Ascending aorta (tissue), 2 donors: ENCODE measurements at regions not wholly inside any gene's neighbourhood (a gene's known extent, or its start where the extent isn't known, plus 50 kb on each side); places are given as distances from the start of the nearest gene placed in this dataset.
A peak's percentile ranks its signal among the peaks of the same experiment; 100 is the strongest.

Experiments
- DNase-seq, 2 donors: peaks; one replicate each; pipeline ENCODE4 v3.0.0-alpha.2; 2019; ENCODE audit warnings: low spot score in 2 of 2
- H3K27ac ChIP-seq, 2 donors: fragments of 200-600 bp; sonication (generic); one replicate each; pipeline ENCODE4 v1.5.1; 2016 to 2017; ENCODE audit warnings: mild to moderate bottlenecking in 1 of 2
- H3K27me3 ChIP-seq: fragments of 200-600 bp; sonication (generic); one replicate; pipeline ENCODE4 v1.5.1; 2017
- H3K36me3 ChIP-seq, 2 donors: fragments of 200-600 bp; sonication (generic); one replicate each; pipeline ENCODE4 v1.5.1; 2016
- H3K4me1 ChIP-seq, 2 donors: fragments of 200-600 bp; sonication (generic); one replicate each; pipeline ENCODE4 v1.5.1; 2016 to 2017; ENCODE audit warnings: mild to moderate bottlenecking in 1 of 2
- H3K4me3 ChIP-seq, 2 donors: fragments of 200-600 bp; sonication (generic); one replicate each; pipeline ENCODE4 v1.5.1; 2016 to 2017; ENCODE audit warnings: mild to moderate bottlenecking in 1 of 2
- H3K9me3 ChIP-seq, 2 donors: fragments of 200-600 bp; sonication (generic); one replicate each; pipeline ENCODE4 v1.5.1; 2016
- intact Hi-C: fragments of 100-400 bp; cut with DNase I; formaldehyde crosslinking; loops from one replicate; pipeline ENCODE4 v1.15.1; 2023
- TF ChIP-seq, protein P1 (sequence below), 3 experiments: fragments of 200-600 bp in 2 of 3; fragments of 450-650 bp in 1 of 3; sonication (generic) in 2 of 3; IDR thresholded peaks; one replicate each; pipeline ENCODE4 v1.5.1; 2016 to 2019; ENCODE audit warnings: antibody characterized with exemption in 3 of 3, mild to moderate bottlenecking in 1 of 3, moderate library complexity in 1 of 3

DNA sequence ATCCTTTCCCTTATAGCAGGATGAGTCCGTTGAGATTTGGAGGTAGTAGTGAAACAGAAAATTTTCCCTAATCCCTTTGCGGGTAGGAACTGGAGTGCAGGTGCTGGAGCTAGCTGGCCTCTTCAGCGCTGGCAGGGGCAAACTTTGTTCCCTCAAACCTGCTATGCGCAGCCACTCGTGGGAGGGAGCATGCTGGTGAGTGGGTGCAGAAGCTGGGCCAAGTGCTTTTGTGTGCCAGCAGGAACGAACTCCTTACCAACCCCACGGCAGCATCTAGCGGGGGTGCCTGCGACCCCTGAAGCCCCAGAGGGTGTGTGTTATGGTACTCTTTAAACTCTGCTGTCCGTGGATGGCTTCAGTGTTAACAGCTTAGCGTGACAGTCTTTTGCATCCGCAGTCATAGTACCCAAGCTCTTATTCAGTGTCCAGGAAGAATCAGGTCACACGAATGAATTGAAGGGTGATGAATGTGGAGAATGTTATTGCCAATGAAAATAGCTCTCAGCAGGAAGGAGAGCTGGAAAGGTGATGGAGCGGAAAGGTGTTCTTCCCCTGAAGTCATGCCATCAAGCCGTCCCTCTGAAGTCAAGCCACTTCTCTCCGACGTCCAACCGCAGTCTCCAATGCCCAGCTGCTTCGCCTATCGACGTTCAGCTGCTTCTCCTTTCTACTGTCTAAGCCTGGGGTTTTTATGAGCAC is 1445.1 kb upstream of the CDH9 start:
- intact Hi-C loops: no loop called here

DNA sequence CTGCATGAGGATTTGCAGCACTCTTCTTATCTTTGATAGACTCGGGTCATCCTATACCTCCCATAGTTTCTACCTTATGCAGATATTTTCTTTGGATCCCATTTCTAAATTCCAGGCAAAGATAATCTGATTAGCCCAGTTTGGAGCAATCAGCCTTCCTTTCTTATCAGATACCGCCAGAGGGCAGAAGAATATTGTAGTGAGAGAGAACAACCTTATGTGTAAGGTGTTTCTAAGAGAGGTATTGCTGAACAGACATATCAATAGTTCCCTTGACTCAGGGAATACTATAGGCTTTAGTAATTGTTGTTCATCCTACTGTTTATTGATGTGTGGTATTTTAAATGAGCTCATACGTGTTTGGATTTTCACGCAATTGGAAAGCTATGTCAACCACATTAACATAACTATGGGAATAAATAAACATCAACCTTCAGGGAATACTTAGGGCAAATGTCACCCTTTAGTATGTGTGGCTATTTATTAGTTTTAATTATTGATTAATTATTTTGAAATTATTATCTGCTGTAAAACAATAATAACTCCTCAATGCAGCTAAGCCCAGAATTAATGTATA is 1435.2 kb upstream of the CDH9 start:
- H3K9me3 ChIP-seq: no peaks in the 10 kb centered on the region
- TF ChIP-seq, protein P1, sequence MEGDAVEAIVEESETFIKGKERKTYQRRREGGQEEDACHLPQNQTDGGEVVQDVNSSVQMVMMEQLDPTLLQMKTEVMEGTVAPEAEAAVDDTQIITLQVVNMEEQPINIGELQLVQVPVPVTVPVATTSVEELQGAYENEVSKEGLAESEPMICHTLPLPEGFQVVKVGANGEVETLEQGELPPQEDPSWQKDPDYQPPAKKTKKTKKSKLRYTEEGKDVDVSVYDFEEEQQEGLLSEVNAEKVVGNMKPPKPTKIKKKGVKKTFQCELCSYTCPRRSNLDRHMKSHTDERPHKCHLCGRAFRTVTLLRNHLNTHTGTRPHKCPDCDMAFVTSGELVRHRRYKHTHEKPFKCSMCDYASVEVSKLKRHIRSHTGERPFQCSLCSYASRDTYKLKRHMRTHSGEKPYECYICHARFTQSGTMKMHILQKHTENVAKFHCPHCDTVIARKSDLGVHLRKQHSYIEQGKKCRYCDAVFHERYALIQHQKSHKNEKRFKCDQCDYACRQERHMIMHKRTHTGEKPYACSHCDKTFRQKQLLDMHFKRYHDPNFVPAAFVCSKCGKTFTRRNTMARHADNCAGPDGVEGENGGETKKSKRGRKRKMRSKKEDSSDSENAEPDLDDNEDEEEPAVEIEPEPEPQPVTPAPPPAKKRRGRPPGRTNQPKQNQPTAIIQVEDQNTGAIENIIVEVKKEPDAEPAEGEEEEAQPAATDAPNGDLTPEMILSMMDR (IDR thresholded peaks at IDR 0.05): peak in 2 of 3 experiments; percentile 26 to 43
- H3K4me1 ChIP-seq: no peaks in the 10 kb centered on the region
- no peaks in the 10 kb centered on the region for H3K36me3 ChIP-seq
- H3K27me3 ChIP-seq: no peaks in the 10 kb centered on the region
- no peak overlapping the region for H3K27ac ChIP-seq
- DNase-seq: no peak
- intact Hi-C loops: loop anchor here (2.0 kb wide), 1 partner anchor 293 kb away; no protein-coding TSS in a partner anchor
- H3K4me3 ChIP-seq: no peak overlapping the region

More for the DNA sequence above, 1445.1 kb upstream of the CDH9 start:
- H3K4me1 ChIP-seq: no peaks in the 10 kb centered on the region
- no peaks in the 10 kb centered on the region for H3K27me3 ChIP-seq
- H3K4me3 ChIP-seq: no peak overlapping the region
- no peak for DNase-seq
- no peaks in the 10 kb centered on the region for H3K9me3 ChIP-seq
- H3K36me3 ChIP-seq: no peaks in the 10 kb centered on the region
- TF ChIP-seq, protein P1 (IDR thresholded peaks at IDR 0.05): no peak
- H3K27ac ChIP-seq: no peak overlapping the region

DNA sequence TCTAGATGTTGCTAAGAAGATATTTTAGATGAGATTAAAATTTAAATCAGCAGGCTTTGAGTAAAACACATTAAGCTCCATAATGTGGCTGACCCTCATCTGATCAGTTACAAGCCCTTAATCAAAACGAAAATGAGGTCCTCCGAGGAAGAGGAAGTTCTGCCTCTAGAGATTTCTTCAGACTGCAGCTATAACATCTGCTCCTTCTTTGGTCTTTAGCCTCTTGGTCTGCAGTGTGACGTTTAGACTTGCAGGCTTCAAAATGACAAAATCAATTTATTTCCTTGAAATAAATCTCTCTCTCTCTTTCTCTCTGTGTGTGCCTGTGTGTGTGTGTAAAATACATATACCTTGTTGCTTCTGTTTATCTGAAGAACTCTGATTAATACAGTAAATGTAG is 1429.8 kb upstream of the CDH9 start:
- Histone ChIP-seq H3K4me3 (no peak overlapping the region), H3K4me1 (no peaks in the 10 kb centered on the region), H3K27me3 (no peaks in the 10 kb centered on the region), H3K27ac (no peak overlapping the region), H3K36me3 (no peaks in the 10 kb centered on the region), H3K9me3 (no peaks in the 10 kb centered on the region)
- DNase-seq: no peak
- TF ChIP-seq, protein P1 (IDR thresholded peaks at IDR 0.05): no peak
- intact Hi-C loops: no loop called here

DNA sequence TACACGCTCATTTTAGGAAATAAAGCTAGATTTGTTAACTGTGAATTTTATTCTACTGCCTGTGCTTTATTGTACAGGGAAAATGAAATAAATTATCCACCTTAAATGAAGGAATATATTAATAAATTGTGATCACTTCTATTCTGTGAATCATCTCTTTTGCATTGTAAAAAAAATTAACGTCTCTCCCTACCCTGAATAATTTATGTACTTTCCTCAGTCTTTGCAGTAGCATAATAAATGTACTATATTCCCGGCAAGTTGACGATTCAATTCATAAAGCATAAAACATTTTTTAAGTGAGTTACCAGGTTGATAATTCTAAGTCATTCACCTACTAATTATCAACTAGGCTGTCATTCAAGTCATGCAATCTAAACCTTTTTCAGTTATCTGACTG is 1425.3 kb upstream of the CDH9 start:
- H3K27me3 ChIP-seq: no peaks in the 10 kb centered on the region
- DNase-seq: no peak

DNA sequence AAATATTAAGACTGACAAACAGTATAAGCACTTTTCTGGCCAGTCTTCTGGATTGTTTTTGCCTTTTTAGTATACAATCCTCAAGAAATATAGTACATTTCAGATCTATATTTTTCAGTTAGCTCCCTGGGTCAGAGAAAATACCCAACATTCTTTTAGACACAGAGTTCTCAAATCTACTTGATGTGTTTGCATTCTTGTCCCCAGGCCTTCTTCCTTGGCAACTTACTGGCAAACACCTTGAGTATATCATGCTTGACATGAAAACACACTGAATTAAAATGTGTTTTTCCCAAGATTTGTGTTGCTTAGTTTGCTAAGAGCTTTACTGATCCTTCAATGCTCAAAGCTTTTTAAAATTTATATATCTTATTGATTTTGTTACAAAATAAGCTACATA is 1413.1 kb upstream of the CDH9 start:
- TF ChIP-seq, protein P1 (IDR thresholded peaks at IDR 0.05): no peak
- Histone ChIP-seq H3K9me3 (peaks cover 0 to 5% of the 10 kb centered on the region in 2 donors), H3K4me3 (no peak overlapping the region), H3K4me1 (no peaks in the 10 kb centered on the region), H3K27me3 (no peaks in the 10 kb centered on the region), H3K36me3 (no peaks in the 10 kb centered on the region), H3K27ac (no peak overlapping the region)
- no peak for DNase-seq
- intact Hi-C loops: no loop called here

More for the DNA sequence above, 1425.3 kb upstream of the CDH9 start:
- intact Hi-C loops: no loop called here
- no peak overlapping the region for H3K4me3 ChIP-seq
- no peaks in the 10 kb centered on the region for H3K36me3 ChIP-seq
- no peak overlapping the region for H3K27ac ChIP-seq
- TF ChIP-seq, protein P1 (IDR thresholded peaks at IDR 0.05): no peak
- no peaks in the 10 kb centered on the region for H3K9me3 ChIP-seq
- H3K4me1 ChIP-seq: no peaks in the 10 kb centered on the region
